DND-41 (cell line): ENCODE measurements at regions not wholly inside any gene's neighbourhood (a gene's known extent, or its start where the extent isn't known, plus 50 kb on each side); places are given as distances from the start of the nearest gene placed in this dataset.

ENCODE experiments used
- CTCF ChIP-seq: IDR thresholded peaks from 2 replicates; pipeline ENCODE4 v1.5.1; 2012; ENCODE audit warnings: borderline replicate concordance, low read length, moderate library complexity, mild to moderate bottlenecking; ENCODE audit not compliant: poor library complexity, severe bottlenecking; ENCODE audit errors: extremely low read depth
- EZH2 ChIP-seq: IDR thresholded peaks from 3 replicates; pipeline ENCODE4 v1.6.1; 2012; ENCODE audit warnings: borderline replicate concordance, low read depth, mild to moderate bottlenecking, moderate library complexity, low read length, inconsistent platforms; ENCODE audit not compliant: severe bottlenecking

GRCh38 chr10:120051671-120052070 lies 159.1 kb downstream of the SEC23IP start:
- no peak for TF ChIP-seq CTCF
- TF ChIP-seq EZH2, result no peak
